ENCODE measurements at regions not wholly inside any gene's neighbourhood (a gene's known extent, or its start where the extent isn't known, plus 50 kb on each side); places are given as distances from the start of the nearest gene placed in this dataset.

GRCh38 chr3:153952091-153952490 is 169.1 kb upstream of the ARHGEF26 start:
- H3K27ac Mint-ChIP-seq, result no peak overlapping the region
- ATAC-seq, result no peak
- H3K36me3 Mint-ChIP-seq, result no peaks in the 10 kb centered on the region
- H3K4me3 Mint-ChIP-seq, result no peak overlapping the region
- H3K4me1 Mint-ChIP-seq, result no peaks in the 10 kb centered on the region
- DNase-seq (ENCODE audit: low spot score in 2 of 2), result no peak
- no peaks in the 10 kb centered on the region for H3K9me3 Mint-ChIP-seq

- Mint-ChIP-seq H3K27ac (no peak overlapping the region), H3K9me3 (no peaks in the 10 kb centered on the region)
- ATAC-seq, result no peak
Measured at GRCh38 chr3:153956613-153957012, 164.6 kb upstream of the ARHGEF26 start.

GRCh38 chr3:153957421-153957820 is 163.8 kb upstream of the ARHGEF26 start:
- no peak for ATAC-seq
- H3K4me1 Mint-ChIP-seq, result no peaks in the 10 kb centered on the region
- H3K9me3 Mint-ChIP-seq, result no peaks in the 10 kb centered on the region

More at GRCh38 chr3:153956613-153957012, 164.6 kb upstream of the ARHGEF26 start:
- H3K36me3 Mint-ChIP-seq, result no peaks in the 10 kb centered on the region
- no peaks in the 10 kb centered on the region for H3K4me1 Mint-ChIP-seq
- no peak for DNase-seq (ENCODE audit: low spot score in 2 of 2)
- H3K4me3 Mint-ChIP-seq, result no peak overlapping the region

GRCh38 chr3:153958635-153959595 is 162.3 kb upstream of the ARHGEF26 start:
- no peaks in the 10 kb centered on the region for H3K9me3 Mint-ChIP-seq
- no peaks in the 10 kb centered on the region for H3K36me3 Mint-ChIP-seq
- ATAC-seq (no peak), DNase-seq (ENCODE audit: low spot score in 2 of 2) (no peak)
- no peaks in the 10 kb centered on the region for H3K4me1 Mint-ChIP-seq
- no peak overlapping the region for H3K27ac Mint-ChIP-seq
- no peak overlapping the region for H3K4me3 Mint-ChIP-seq

More at GRCh38 chr3:153957421-153957820, 163.8 kb upstream of the ARHGEF26 start:
- Mint-ChIP-seq H3K4me3 (no peak overlapping the region), H3K36me3 (no peaks in the 10 kb centered on the region), H3K27ac (no peak overlapping the region)
- DNase-seq (ENCODE audit: low spot score in 2 of 2), result no peak

GRCh38 chr3:153960458-153961074 is 160.6 kb upstream of the ARHGEF26 start:
- H3K27ac Mint-ChIP-seq, result no peak overlapping the region
- no peaks in the 10 kb centered on the region for H3K36me3 Mint-ChIP-seq
- H3K9me3 Mint-ChIP-seq, result no peaks in the 10 kb centered on the region
- DNase-seq (ENCODE audit: low spot score in 2 of 2), result no peak
- no peak for ATAC-seq
- H3K4me1 Mint-ChIP-seq, result no peaks in the 10 kb centered on the region
- H3K4me3 Mint-ChIP-seq, result no peak overlapping the region

- no peaks in the 10 kb centered on the region for H3K36me3 Mint-ChIP-seq
- H3K4me3 Mint-ChIP-seq, result no peak overlapping the region
- DNase-seq (ENCODE audit: low spot score in 2 of 2) (no peak), ATAC-seq (no peak)
- H3K27ac Mint-ChIP-seq, result no peak overlapping the region
- no peaks in the 10 kb centered on the region for H3K9me3 Mint-ChIP-seq
- H3K4me1 Mint-ChIP-seq, result no peaks in the 10 kb centered on the region
Measured at GRCh38 chr3:153961494-153961893, 159.7 kb upstream of the ARHGEF26 start.

- H3K27ac Mint-ChIP-seq, result no peak overlapping the region
- DNase-seq (ENCODE audit: low spot score in 2 of 2) (no peak), ATAC-seq (no peak)
- peaks cover 8% of the 10 kb centered on the region for H3K9me3 Mint-ChIP-seq
- H3K36me3 Mint-ChIP-seq, result no peaks in the 10 kb centered on the region
- no peak overlapping the region for H3K4me3 Mint-ChIP-seq
- no peaks in the 10 kb centered on the region for H3K4me1 Mint-ChIP-seq
Measured at GRCh38 chr3:153963012-153963411, 158.2 kb upstream of the ARHGEF26 start.

- Mint-ChIP-seq H3K9me3 (peaks cover 8% of the 10 kb centered on the region), H3K4me3 (no peak overlapping the region), H3K27ac (no peak overlapping the region), H3K4me1 (no peaks in the 10 kb centered on the region), H3K36me3 (no peaks in the 10 kb centered on the region)
- ATAC-seq, result peak; percentile 55
- no peak for DNase-seq (ENCODE audit: low spot score in 2 of 2)
Measured at GRCh38 chr3:153967260-153967659, 153.9 kb upstream of the ARHGEF26 start.

- peaks cover 8% of the 10 kb centered on the region for H3K9me3 Mint-ChIP-seq
- H3K27ac Mint-ChIP-seq, result no peak overlapping the region
- H3K4me3 Mint-ChIP-seq, result no peak overlapping the region
- H3K4me1 Mint-ChIP-seq, result no peaks in the 10 kb centered on the region
- no peaks in the 10 kb centered on the region for H3K36me3 Mint-ChIP-seq
- DNase-seq (ENCODE audit: low spot score in 2 of 2) (no peak), ATAC-seq (no peak)
Measured at GRCh38 chr3:153970047-153970446, 151.1 kb upstream of the ARHGEF26 start.

GRCh38 chr3:153970741-153971347 is 150.3 kb upstream of the ARHGEF26 start:
- Mint-ChIP-seq H3K4me1 (no peaks in the 10 kb centered on the region), H3K4me3 (no peak overlapping the region), H3K36me3 (no peaks in the 10 kb centered on the region), H3K27ac (no peak overlapping the region), H3K9me3 (peaks cover 8% of the 10 kb centered on the region)
- DNase-seq (ENCODE audit: low spot score in 2 of 2), result no peak
- no peak for ATAC-seq

GRCh38 chr3:153972862-153973261 is 148.3 kb upstream of the ARHGEF26 start:
- DNase-seq (ENCODE audit: low spot score in 2 of 2) (no peak), ATAC-seq (no peak)
- Mint-ChIP-seq H3K27ac (no peak overlapping the region), H3K4me1 (no peaks in the 10 kb centered on the region), H3K9me3 (peaks cover under 1% of the 10 kb centered on the region), H3K36me3 (no peaks in the 10 kb centered on the region), H3K4me3 (no peak overlapping the region)

GRCh38 chr3:153973722-153974265 is 147.4 kb upstream of the ARHGEF26 start:
- no peak overlapping the region for H3K4me3 Mint-ChIP-seq
- H3K27ac Mint-ChIP-seq, result no peak overlapping the region
- no peak for DNase-seq (ENCODE audit: low spot score in 2 of 2)
- no peak for ATAC-seq
- no peaks in the 10 kb centered on the region for H3K36me3 Mint-ChIP-seq
- H3K9me3 Mint-ChIP-seq, result no peaks in the 10 kb centered on the region
- no peaks in the 10 kb centered on the region for H3K4me1 Mint-ChIP-seq

GRCh38 chr3:153974614-153975013 is 146.6 kb upstream of the ARHGEF26 start:
- no peaks in the 10 kb centered on the region for H3K36me3 Mint-ChIP-seq
- H3K4me1 Mint-ChIP-seq, result no peaks in the 10 kb centered on the region
- H3K4me3 Mint-ChIP-seq, result no peak overlapping the region
- H3K27ac Mint-ChIP-seq, result no peak overlapping the region
- peak; percentile 43 for ATAC-seq
- no peak for DNase-seq (ENCODE audit: low spot score in 2 of 2)
- no peaks in the 10 kb centered on the region for H3K9me3 Mint-ChIP-seq

- Mint-ChIP-seq H3K36me3 (no peaks in the 10 kb centered on the region), H3K27ac (no peak overlapping the region), H3K4me1 (no peaks in the 10 kb centered on the region), H3K9me3 (no peaks in the 10 kb centered on the region), H3K4me3 (no peak overlapping the region)
- DNase-seq (ENCODE audit: low spot score in 2 of 2) (no peak), ATAC-seq (no peak)
Measured at GRCh38 chr3:153976891-153977554, 144.2 kb upstream of the ARHGEF26 start.

- no peaks in the 10 kb centered on the region for H3K4me1 Mint-ChIP-seq
- ATAC-seq (no peak), DNase-seq (ENCODE audit: low spot score in 2 of 2) (no peak)
- H3K27ac Mint-ChIP-seq, result no peak overlapping the region
- H3K9me3 Mint-ChIP-seq, result no peaks in the 10 kb centered on the region
- H3K36me3 Mint-ChIP-seq, result no peaks in the 10 kb centered on the region
- no peak overlapping the region for H3K4me3 Mint-ChIP-seq
Measured at GRCh38 chr3:153978006-153978405, 143.2 kb upstream of the ARHGEF26 start.
